Nephron progenitor cell (in vitro differentiated cells): ENCODE measurements at regions not wholly inside any gene's neighbourhood (a gene's known extent, or its start where the extent isn't known, plus 50 kb on each side); places are given as distances from the start of the nearest gene placed in this dataset.

Experiments
- DNase-seq: peaks from one replicate; pipeline ENCODE4 v3.0.0; 2021
- H3K27ac Mint-ChIP-seq: 2 replicates; pipeline ENCODE4 v1.8.0; 2021; ENCODE audit warnings: mild to moderate bottlenecking, moderate library complexity, mixed read lengths
- H3K27me3 Mint-ChIP-seq: 2 replicates; pipeline ENCODE4 v1.8.0; 2021; ENCODE audit warnings: mild to moderate bottlenecking, low read depth, mixed read lengths; ENCODE audit not compliant: poor library complexity
- H3K36me3 Mint-ChIP-seq: 2 replicates; pipeline ENCODE4 v1.8.0; 2021; ENCODE audit warnings: low read depth, mixed read lengths
- H3K4me1 Mint-ChIP-seq: 2 replicates; pipeline ENCODE4 v1.8.0; 2021; ENCODE audit warnings: mixed read lengths
- H3K4me3 Mint-ChIP-seq: 2 replicates; pipeline ENCODE4 v1.8.0; 2021; ENCODE audit warnings: mild to moderate bottlenecking, moderate library complexity, mixed read lengths
- H3K9me3 Mint-ChIP-seq: 2 replicates; pipeline ENCODE4 v1.8.0; 2021; ENCODE audit warnings: mild to moderate bottlenecking, moderate library complexity, mixed read lengths
- CTCF ChIP-seq: fragments of 200-600 bp; sonication (generic); IDR thresholded peaks from 2 replicates; pipeline ENCODE4 v1.5.0; 2021; ENCODE audit warnings: antibody characterized with exemption

GRCh38 chr1:59055908-59056719 is 240.8 kb upstream of the FGGY start:
- H3K4me3 Mint-ChIP-seq: no peak overlapping the region
- DNase-seq: no peak
- H3K9me3 Mint-ChIP-seq: no peaks in the 10 kb centered on the region
- no peaks in the 10 kb centered on the region for H3K36me3 Mint-ChIP-seq
- peak overlapping the region; percentile 79 for H3K27ac Mint-ChIP-seq
- TF ChIP-seq CTCF: no peak
- H3K4me1 Mint-ChIP-seq: peaks cover 68% of the 10 kb centered on the region
- no peaks in the 10 kb centered on the region for H3K27me3 Mint-ChIP-seq

DNA sequence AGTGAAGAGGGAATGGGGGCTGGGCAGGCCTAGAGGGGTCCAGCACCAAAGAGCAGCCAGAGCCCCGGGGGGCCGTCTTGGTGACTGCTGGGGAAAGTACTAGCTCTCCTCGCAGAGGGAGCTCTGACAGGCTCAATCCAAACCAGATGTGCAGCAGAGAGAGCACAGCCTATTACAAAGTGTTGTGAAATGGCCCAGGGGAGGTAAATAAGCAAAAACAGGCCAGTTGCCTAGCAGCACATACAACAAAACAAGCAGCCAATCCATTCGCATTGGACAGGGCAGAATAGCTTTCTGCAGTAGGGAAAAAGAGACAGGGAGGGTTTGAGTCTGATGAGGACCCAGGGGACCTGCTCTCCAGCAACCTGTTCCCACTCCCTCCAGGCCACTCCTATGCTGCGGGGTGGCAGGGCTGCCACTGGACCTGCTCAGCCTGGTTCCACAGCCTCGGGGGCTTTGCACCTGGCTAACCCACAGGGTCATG is 239.6 kb upstream of the FGGY start:
- Mint-ChIP-seq H3K27ac (peak overlapping the region; percentile 82), H3K4me3 (no peak overlapping the region), H3K9me3 (no peaks in the 10 kb centered on the region), H3K36me3 (no peaks in the 10 kb centered on the region), H3K4me1 (peaks cover 76% of the 10 kb centered on the region), H3K27me3 (no peaks in the 10 kb centered on the region)
- DNase-seq: peak; percentile 62
- no peak for TF ChIP-seq CTCF

- H3K36me3 Mint-ChIP-seq: no peaks in the 10 kb centered on the region
- no peak for DNase-seq
Observed at GRCh38 chr1:59057796-59058195, 239.1 kb upstream of the FGGY start.

GRCh38 chr1:59058665-59059439 is 238.0 kb upstream of the FGGY start:
- Mint-ChIP-seq H3K36me3 (no peaks in the 10 kb centered on the region), H3K27ac (peak overlapping the region; percentile 13), H3K9me3 (no peaks in the 10 kb centered on the region), H3K27me3 (no peaks in the 10 kb centered on the region), H3K4me3 (no peak overlapping the region), H3K4me1 (peaks cover 80% of the 10 kb centered on the region)
- TF ChIP-seq CTCF: no peak
- DNase-seq: no peak

More at GRCh38 chr1:59057796-59058195, 239.1 kb upstream of the FGGY start:
- peak overlapping the region; percentile 5 for H3K4me3 Mint-ChIP-seq
- no peak for TF ChIP-seq CTCF
- peak overlapping the region; percentile 82 for H3K27ac Mint-ChIP-seq
- H3K9me3 Mint-ChIP-seq: no peaks in the 10 kb centered on the region
- H3K4me1 Mint-ChIP-seq: peaks cover 73% of the 10 kb centered on the region
- no peaks in the 10 kb centered on the region for H3K27me3 Mint-ChIP-seq

DNA sequence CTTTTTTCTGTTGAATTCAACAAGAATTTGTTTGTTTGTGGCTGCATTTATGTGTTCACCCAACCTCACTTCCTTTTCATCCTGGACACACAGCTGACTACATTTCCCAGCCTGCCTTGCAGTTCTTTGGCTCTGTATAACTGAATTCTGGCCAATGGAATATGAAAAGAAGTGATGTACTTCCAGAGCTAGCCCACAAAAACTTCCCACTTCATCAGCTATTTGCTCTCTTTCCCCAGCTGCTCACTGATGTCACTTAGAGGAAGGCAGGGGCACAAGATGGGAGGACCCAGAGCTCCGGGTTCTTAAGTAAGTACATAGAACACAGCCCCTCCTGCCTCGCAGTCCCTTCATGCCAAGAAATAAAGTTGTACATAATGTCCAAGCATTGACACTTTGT is 235.0 kb upstream of the FGGY start:
- TF ChIP-seq CTCF: no peak
- Mint-ChIP-seq H3K27ac (no peak overlapping the region), H3K4me3 (no peak overlapping the region), H3K27me3 (peaks cover 3% of the 10 kb centered on the region), H3K36me3 (no peaks in the 10 kb centered on the region), H3K9me3 (no peaks in the 10 kb centered on the region), H3K4me1 (peaks cover 66% of the 10 kb centered on the region)
- DNase-seq: no peak
